HepG2 (cell line): ENCODE measurements at regions not wholly inside any gene's neighbourhood (a gene's known extent, or its start where the extent isn't known, plus 50 kb on each side); places are given as distances from the start of the nearest gene placed in this dataset.

Experiments used
- ATAC-seq: fragments of 200-7000 bp; cut with Tn5 transposase; 3 replicates; pipeline ENCODE4 v1.9.1; 2020; ENCODE audit warnings: mild to moderate bottlenecking, moderate library complexity
- BruUV-seq: library from RNA; stranded (reverse); fragments of 400-500 nt; replicated peaks from 2 replicates; lab custom pipeline; 2021; lab: Mats Ljungman, UMichigan
- CTCF ChIA-PET: fragments of 300-600 bp; formaldehyde crosslinking; extraction: SDS; loops from one replicate; lab custom pipeline; 2021; ENCODE audit warnings: low total read pairs, inconsistent platforms, low intra/inter-chr PET ratio; lab: Yijun Ruan, JAX
- POLR2A ChIA-PET: fragments of 350-600 bp; sonication (Branson Sonifier 250); formaldehyde crosslinking; loops from one replicate; lab custom pipeline; 2020; ENCODE audit warnings: antibody characterized with exemption, inconsistent platforms; lab: Yijun Ruan, JAX
- DNase-seq: peaks from one replicate; pipeline ENCODE4 v3.0.0-alpha.2; 2015; ENCODE audit warnings: low spot score
- FAIRE-seq: peaks from 3 replicates; lab custom pipeline; 2011; peaks lifted over from hg19 to GRCh38; lab: Jason Lieb, UNC
- H2AFZ ChIP-seq: one replicate; pipeline ENCODE4 v1.6.1; 2011; ENCODE audit warnings: low read length, inconsistent platforms
- H3K27ac ChIP-seq: fragments of 300-600 bp; 3 replicates; pipeline ENCODE4 v1.8.0; 2011; ENCODE audit warnings: mixed run types, mild to moderate bottlenecking, mixed read lengths, low read length, inconsistent platforms; ENCODE audit not compliant: insufficient read depth; ENCODE audit errors: extremely low read length
- H3K27me3 ChIP-seq, 2 experiments: fragments of 200-600 bp in 1 of 2; 2 replicates in 1 of 2; 3 replicates in 1 of 2; pipeline versions ENCODE4 v1.6.0 to v1.8.0; 2011; ENCODE audit warnings: low read length in 2 of 2, mild to moderate bottlenecking in 2 of 2, moderate library complexity in 2 of 2, inconsistent platforms in 1 of 2; ENCODE audit not compliant: insufficient read depth in 2 of 2, control insufficient read depth in 1 of 2
- H3K36me3 ChIP-seq, 2 experiments: fragments of 200-600 bp in 1 of 2; replicated peaks in 1 of 2; 2 replicates in 1 of 2; 3 replicates in 1 of 2; pipeline versions ENCODE4 v1.5.1 to v1.8.0; 2011; ENCODE audit warnings: low read length in 2 of 2, inconsistent platforms in 1 of 2; ENCODE audit not compliant: insufficient read depth in 2 of 2, control insufficient read depth in 1 of 2
- H3K4me1 ChIP-seq: 2 replicates; pipeline ENCODE4 v1.5.1; 2012; ENCODE audit warnings: low read length, inconsistent platforms; ENCODE audit not compliant: insufficient read depth
- H3K4me2 ChIP-seq: 2 replicates; pipeline ENCODE4 v1.6.0; 2011; ENCODE audit warnings: low read depth, low read length, inconsistent platforms
- H3K4me3 ChIP-seq, 3 experiments: fragments of 200-600 bp in 1 of 3; sonication (generic), shearing (Covaris generic) in 1 of 3; replicated peaks in 1 of 3; 2 replicates each; pipeline ENCODE4 v1.5.1; 2011 to 2016; ENCODE audit warnings: low read length in 3 of 3, inconsistent platforms in 2 of 3, low read depth in 2 of 3, mild to moderate bottlenecking in 2 of 3, control low read depth in 1 of 3, mixed read lengths in 1 of 3; ENCODE audit not compliant: insufficient read depth in 1 of 3
- H3K79me2 ChIP-seq: one replicate; pipeline ENCODE4 v1.6.1; 2011; ENCODE audit warnings: low read length, inconsistent platforms; ENCODE audit not compliant: insufficient read depth
- H3K9ac ChIP-seq: 2 replicates; pipeline ENCODE4 v1.6.0; 2011; ENCODE audit warnings: mild to moderate bottlenecking, low read depth, low read length, inconsistent platforms; ENCODE audit not compliant: insufficient read depth
- H3K9me3 ChIP-seq: 2 replicates; pipeline ENCODE4 v1.5.1; 2012; ENCODE audit warnings: mild to moderate bottlenecking, low read length
- H4K20me1 ChIP-seq: 2 replicates; pipeline ENCODE4 v1.6.0; 2011; ENCODE audit warnings: inconsistent platforms, mild to moderate bottlenecking, low read length, moderate library complexity; ENCODE audit not compliant: insufficient read depth
- CBX1 ChIP-seq: IDR thresholded peaks from one replicate; pipeline ENCODE4 v1.6.1; 2016; ENCODE audit warnings: antibody characterized with exemption, low read depth
- ISX ChIP-seq: sonication (generic); formaldehyde crosslinking; conservative IDR thresholded peaks from 2 replicates; pipeline ENCODE4 v1.5.0; 2020; ENCODE audit warnings: missing genetic modification reagents
- KDM5B ChIP-seq: sonication (generic); formaldehyde crosslinking; IDR thresholded peaks from 2 replicates; pipeline ENCODE4 v1.4.0; 2020; ENCODE audit warnings: missing genetic modification reagents, mild to moderate bottlenecking, borderline replicate concordance
- MBNL3 ChIP-seq: fragments of 250-450 bp; sonication (Bioruptor Pico); conservative IDR thresholded peaks from 2 replicates; pipeline ENCODE4 v1.8.0; 2022; ENCODE audit warnings: mild to moderate bottlenecking, inconsistent platforms
- MED13 ChIP-seq: sonication (generic); formaldehyde crosslinking; IDR thresholded peaks from 2 replicates; pipeline ENCODE4 v1.5.0; 2020; ENCODE audit warnings: missing genetic modification reagents
- RBFOX2 ChIP-seq: fragments of 200-400 bp; formaldehyde crosslinking; IDR thresholded peaks from 2 replicates; pipeline ENCODE4 v1.6.1; 2017; ENCODE audit warnings: low read depth, mild to moderate bottlenecking, low read length
- TBP ChIP-seq: sonication (generic); formaldehyde crosslinking; IDR thresholded peaks from 2 replicates; pipeline ENCODE4 v1.5.0; 2020; ENCODE audit warnings: missing genetic modification reagents
- TCF12 ChIP-seq, 2 experiments: fragments of 450-650 bp in 1 of 2; sonication (generic) in 1 of 2; formaldehyde crosslinking in 1 of 2; IDR thresholded peaks; 2 replicates each; pipeline versions ENCODE4 v1.6.1 to v1.8.0; 2017 to 2022; ENCODE audit warnings: antibody characterized with exemption in 1 of 2, mild to moderate bottlenecking in 1 of 2, missing genetic modification reagents in 1 of 2, moderate library complexity in 1 of 2
- TMF1 ChIP-seq: sonication (generic); formaldehyde crosslinking; IDR thresholded peaks from 2 replicates; pipeline ENCODE4 v1.8.1; 2022; ENCODE audit warnings: low read depth, missing genetic modification reagents
- YEATS2 ChIP-seq: sonication (generic); formaldehyde crosslinking; IDR thresholded peaks from 2 replicates; pipeline ENCODE4 v1.4.0; 2020; ENCODE audit warnings: missing genetic modification reagents, borderline replicate concordance
- ZNF124 ChIP-seq: sonication (generic); formaldehyde crosslinking; IDR thresholded peaks from 2 replicates; pipeline ENCODE4 v1.4.0; 2020; ENCODE audit warnings: missing genetic modification reagents
- ZNF251 ChIP-seq: sonication (generic); formaldehyde crosslinking; IDR thresholded peaks from 2 replicates; pipeline ENCODE4 v1.9.0; 2021; ENCODE audit warnings: mild to moderate bottlenecking, missing genetic modification reagents
- ZNF790 ChIP-seq: sonication (generic); formaldehyde crosslinking; IDR thresholded peaks from 2 replicates; pipeline ENCODE4 v1.8.0; 2022; ENCODE audit warnings: missing genetic modification reagents, mild to moderate bottlenecking, borderline replicate concordance
- WGBS: methylation state at CpG from one replicate; pipeline ENCODE4 v1.1.6; 2017; ENCODE audit warnings: low lambda C conversion rate; 5-methylcytosine and 5-hydroxymethylcytosine counted together
- in situ Hi-C: cut with HindIII; loops from 2 replicates; pipeline ENCODE4 v1.10.0; 2017; ENCODE audit warnings: low pct_unique_long_range_greater_than_20kb; ENCODE audit not compliant: extremely low pct_ligation_motif_present
- intact Hi-C: fragments of 100-400 bp; cut with micrococcal nuclease; formaldehyde crosslinking; loops from one replicate; pipeline ENCODE4 v1.10.0; 2022; ENCODE audit not compliant: unreplicated experiment
- TF ChIP-seq, protein P1 (sequence below): sonication (generic); formaldehyde crosslinking; conservative IDR thresholded peaks from 2 replicates; pipeline ENCODE4 v1.8.0; 2022; ENCODE audit warnings: mild to moderate bottlenecking, moderate library complexity, missing genetic modification reagents
- TF ChIP-seq, protein P2 (sequence below): IDR thresholded peaks from 2 replicates; pipeline ENCODE4 v1.6.1; 2016; ENCODE audit warnings: low read depth, control low read depth
- TF ChIP-seq, protein P3 (sequence below): sonication (generic); formaldehyde crosslinking; IDR thresholded peaks from 2 replicates; pipeline ENCODE4 v1.4.0; 2020; ENCODE audit warnings: missing genetic modification reagents, borderline replicate concordance
- TF ChIP-seq, protein P4 (sequence below): sonication (generic); formaldehyde crosslinking; IDR thresholded peaks from 2 replicates; pipeline ENCODE4 v1.4.0; 2020; ENCODE audit warnings: missing genetic modification reagents, low read depth, mild to moderate bottlenecking, borderline replicate concordance

DNA sequence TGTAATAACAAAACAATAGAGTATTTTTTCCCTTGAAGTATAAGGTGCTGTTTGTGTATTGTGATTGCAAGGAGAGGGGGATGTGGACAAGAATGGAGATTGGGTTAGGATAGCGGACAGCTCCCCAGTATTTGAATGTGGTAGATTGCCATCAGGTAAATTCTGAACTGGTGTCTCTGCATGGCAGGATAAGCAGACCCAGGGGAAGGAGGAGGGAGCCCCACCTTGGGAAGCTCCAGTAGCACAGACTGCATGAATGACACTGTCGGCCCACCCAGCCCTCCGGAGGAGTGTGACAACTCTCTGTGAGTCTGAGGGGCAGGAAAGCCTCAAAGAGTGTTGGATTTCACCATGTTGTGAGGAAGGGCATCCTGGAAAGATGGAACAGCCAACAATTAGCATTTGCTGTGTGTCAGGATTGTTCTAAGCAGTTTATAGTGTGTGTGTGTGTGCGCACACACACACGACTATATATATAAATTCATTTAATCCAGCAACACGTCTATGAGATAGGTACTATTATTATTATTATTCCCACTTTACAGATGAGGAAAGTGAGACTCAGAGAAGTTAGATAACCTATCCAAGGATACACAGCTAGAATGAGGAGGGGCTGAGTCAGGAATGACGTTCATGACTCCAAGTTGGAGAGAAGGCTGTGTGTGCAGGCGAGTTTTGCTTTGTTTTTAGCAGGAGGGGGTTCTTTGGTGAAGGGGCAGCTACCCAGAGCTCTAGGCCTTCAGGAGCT, 63.4 kb upstream of the LCTL start (continued):
- TF ChIP-seq, protein P1, sequence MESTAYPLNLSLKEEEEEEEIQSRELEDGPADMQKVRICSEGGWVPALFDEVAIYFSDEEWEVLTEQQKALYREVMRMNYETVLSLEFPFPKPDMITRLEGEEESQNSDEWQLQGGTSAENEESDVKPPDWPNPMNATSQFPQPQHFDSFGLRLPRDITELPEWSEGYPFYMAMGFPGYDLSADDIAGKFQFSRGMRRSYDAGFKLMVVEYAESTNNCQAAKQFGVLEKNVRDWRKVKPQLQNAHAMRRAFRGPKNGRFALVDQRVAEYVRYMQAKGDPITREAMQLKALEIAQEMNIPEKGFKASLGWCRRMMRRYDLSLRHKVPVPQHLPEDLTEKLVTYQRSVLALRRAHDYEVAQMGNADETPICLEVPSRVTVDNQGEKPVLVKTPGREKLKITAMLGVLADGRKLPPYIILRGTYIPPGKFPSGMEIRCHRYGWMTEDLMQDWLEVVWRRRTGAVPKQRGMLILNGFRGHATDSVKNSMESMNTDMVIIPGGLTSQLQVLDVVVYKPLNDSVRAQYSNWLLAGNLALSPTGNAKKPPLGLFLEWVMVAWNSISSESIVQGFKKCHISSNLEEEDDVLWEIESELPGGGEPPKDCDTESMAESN (CRISPR knock-in tag): no peak
- TF ChIP-seq CBX1 (no peak), TBP (no peak), ZNF790 (CRISPR knock-in tag) (no peak), RBFOX2 (no peak), MED13 (CRISPR knock-in tag) (no peak), ZNF124 (CRISPR knock-in tag) (no peak)
- TF ChIP-seq, protein P2, sequence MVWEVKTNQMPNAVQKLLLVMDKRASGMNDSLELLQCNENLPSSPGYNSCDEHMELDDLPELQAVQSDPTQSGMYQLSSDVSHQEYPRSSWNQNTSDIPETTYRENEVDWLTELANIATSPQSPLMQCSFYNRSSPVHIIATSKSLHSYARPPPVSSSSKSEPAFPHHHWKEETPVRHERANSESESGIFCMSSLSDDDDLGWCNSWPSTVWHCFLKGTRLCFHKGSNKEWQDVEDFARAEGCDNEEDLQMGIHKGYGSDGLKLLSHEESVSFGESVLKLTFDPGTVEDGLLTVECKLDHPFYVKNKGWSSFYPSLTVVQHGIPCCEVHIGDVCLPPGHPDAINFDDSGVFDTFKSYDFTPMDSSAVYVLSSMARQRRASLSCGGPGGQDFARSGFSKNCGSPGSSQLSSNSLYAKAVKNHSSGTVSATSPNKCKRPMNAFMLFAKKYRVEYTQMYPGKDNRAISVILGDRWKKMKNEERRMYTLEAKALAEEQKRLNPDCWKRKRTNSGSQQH: no peak

DNA sequence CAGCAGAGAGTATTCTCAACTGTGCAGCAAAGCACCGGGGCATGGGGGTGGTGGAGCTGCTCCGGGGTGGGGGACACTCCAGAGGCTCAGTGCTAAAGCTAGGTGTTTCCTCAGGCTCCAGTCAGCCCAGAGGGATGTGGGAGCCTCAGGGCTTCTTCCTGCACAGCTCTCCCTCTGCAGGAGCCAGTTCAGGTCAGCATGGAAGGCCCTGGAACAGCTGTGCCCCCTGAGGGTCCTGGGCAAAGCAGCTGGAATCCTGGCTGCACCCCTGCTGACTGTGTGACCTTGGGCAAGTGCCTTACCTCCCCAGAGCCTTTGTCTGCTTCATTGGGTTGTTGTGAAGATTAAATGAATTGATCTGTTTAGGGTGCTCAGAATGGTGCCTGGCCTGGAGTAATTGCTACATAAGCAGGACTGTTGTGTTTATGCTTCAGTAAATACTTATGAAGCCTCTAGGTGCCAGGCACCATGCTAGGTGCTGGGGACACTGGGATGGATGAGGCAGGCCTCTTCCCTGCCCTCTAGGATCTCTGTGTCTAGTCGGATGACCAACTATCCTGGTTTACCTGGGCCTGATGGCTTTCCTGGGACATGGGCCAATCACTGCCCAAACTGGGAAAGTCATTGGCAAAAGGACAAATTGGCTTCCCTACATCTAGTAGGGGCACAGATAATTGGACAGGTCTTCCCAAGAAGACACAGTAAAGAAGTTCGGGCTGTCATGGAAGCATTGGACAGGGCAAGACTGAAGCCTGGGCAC, 64.2 kb upstream of the LCTL start:
- Histone ChIP-seq H3K27ac (no peak overlapping the region), H3K9me3 (no peaks in the 10 kb centered on the region), H3K79me2 (no peaks in the 10 kb centered on the region), H3K4me2 (no peak overlapping the region), H2AFZ (no peak overlapping the region), H3K27me3 (peaks cover 0 to 3% of the 10 kb centered on the region in 2 experiments; a peak in 1 of 5 replicates), H3K4me1 (no peaks in the 10 kb centered on the region; the same call in 1 of the 2 replicates), H3K9ac (no peak overlapping the region), H3K36me3 (no peaks in the 10 kb centered on the region), H3K4me3 (no peak overlapping the region), H4K20me1 (no peaks in the 10 kb centered on the region)
- no TSS peak for BruUV-seq
- no peak for ATAC-seq
- no peak for FAIRE-seq
- 33% methylated on average over 2 of the region's 4 CpGs for WGBS
- DNase-seq: no peak
- POLR2A ChIA-PET: no interaction called here
- CTCF ChIA-PET: no interaction called here
- in situ Hi-C loops: no loop called here
- intact Hi-C loops: no loop called here
- TF ChIP-seq TMF1 (CRISPR knock-in tag) (no peak), YEATS2 (no peak), ZNF251 (CRISPR knock-in tag) (no peak), TCF12 (IDR thresholded peaks at IDR 0.05) (no peak), TCF12 (CRISPR knock-in tag; IDR thresholded peaks at IDR 0.05) (no peak), KDM5B (CRISPR knock-in tag) (no peak), ISX (no peak), MBNL3 (no peak)
- TF ChIP-seq, protein P3, sequence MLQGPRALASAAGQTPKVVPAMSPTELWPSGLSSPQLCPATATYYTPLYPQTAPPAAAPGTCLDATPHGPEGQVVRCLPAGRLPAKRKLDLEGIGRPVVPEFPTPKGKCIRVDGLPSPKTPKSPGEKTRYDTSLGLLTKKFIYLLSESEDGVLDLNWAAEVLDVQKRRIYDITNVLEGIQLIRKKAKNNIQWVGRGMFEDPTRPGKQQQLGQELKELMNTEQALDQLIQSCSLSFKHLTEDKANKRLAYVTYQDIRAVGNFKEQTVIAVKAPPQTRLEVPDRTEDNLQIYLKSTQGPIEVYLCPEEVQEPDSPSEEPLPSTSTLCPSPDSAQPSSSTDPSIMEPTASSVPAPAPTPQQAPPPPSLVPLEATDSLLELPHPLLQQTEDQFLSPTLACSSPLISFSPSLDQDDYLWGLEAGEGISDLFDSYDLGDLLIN: no peak
- TF ChIP-seq, protein P4, sequence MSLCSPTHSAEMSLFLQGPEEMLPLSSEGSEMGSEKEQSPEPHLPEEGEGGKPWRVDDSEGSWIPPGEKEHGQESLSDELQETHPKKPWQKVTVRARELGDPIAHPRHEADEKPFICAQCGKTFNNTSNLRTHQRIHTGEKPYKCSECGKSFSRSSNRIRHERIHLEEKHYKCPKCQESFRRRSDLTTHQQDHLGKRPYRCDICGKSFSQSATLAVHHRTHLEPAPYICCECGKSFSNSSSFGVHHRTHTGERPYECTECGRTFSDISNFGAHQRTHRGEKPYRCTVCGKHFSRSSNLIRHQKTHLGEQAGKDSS (CRISPR knock-in tag): no peak
